ENCODE measurements at regions not wholly inside any gene's neighbourhood (a gene's known extent, or its start where the extent isn't known, plus 50 kb on each side); places are given as distances from the start of the nearest gene placed in this dataset.

DNA sequence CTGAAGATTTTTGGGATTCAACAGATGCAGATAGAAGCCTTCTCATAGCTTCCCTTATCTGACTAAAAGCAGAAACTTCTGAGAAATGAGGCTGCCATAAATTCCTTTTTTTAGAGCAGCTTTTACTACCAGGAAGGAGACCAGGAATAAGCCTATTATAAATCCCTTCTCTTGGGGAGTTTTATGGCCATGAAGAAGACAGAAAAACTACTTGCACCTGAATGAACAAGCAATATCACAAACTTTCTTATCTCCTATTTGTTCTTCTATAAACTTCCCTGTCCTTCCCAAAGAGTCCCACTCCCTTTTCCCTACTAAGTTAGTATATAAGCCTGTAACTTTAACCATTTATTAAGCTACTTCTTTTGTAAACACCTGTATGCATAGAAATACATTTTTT, 603.1 kb downstream of the NSUN3 start:
- H3K36me3 Mint-ChIP-seq, result no peaks in the 10 kb centered on the region
- ChIA-PET POLR2A (no interaction called here), CTCF (no interaction called here)
- H3K27ac Mint-ChIP-seq, result no peak overlapping the region
- no peaks in the 10 kb centered on the region for H3K27me3 Mint-ChIP-seq
- H3K9me3 Mint-ChIP-seq, result peaks cover 2% of the 10 kb centered on the region
- H3K4me1 Mint-ChIP-seq (ENCODE audit: low read depth), result no peaks in the 10 kb centered on the region
- intact Hi-C loops (cut with micrococcal nuclease), result no loop called here
- H3K4me3 Mint-ChIP-seq, result no peak overlapping the region
- DNase-seq, result no peak

DNA sequence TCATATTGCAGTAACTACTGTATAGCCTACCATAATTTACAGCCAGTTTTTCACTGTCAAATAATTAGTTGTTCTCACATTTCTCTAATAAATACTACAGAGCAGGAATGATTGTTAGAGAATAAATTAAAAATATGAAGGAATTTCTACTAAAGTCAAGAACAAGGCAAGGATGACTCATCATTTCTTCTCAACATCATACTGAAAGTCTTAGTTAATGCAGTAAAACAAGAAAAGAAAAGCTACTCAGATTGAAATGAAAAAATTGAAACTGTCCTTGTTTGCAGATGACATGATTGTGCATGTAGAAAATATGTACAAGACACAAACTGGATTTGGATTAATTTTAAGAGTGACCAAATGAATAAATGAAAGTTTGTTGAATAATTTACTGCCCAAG, 608.2 kb downstream of the NSUN3 start:
- intact Hi-C loops (cut with micrococcal nuclease), result no loop called here
- Mint-ChIP-seq H3K36me3 (no peaks in the 10 kb centered on the region), H3K9me3 (peaks cover 2% of the 10 kb centered on the region), H3K4me1 (ENCODE audit: low read depth) (no peaks in the 10 kb centered on the region), H3K27me3 (no peaks in the 10 kb centered on the region), H3K27ac (no peak overlapping the region), H3K4me3 (no peak overlapping the region)
- CTCF ChIA-PET, result no interaction called here
- POLR2A ChIA-PET, result no interaction called here
- no peak for DNase-seq

DNA sequence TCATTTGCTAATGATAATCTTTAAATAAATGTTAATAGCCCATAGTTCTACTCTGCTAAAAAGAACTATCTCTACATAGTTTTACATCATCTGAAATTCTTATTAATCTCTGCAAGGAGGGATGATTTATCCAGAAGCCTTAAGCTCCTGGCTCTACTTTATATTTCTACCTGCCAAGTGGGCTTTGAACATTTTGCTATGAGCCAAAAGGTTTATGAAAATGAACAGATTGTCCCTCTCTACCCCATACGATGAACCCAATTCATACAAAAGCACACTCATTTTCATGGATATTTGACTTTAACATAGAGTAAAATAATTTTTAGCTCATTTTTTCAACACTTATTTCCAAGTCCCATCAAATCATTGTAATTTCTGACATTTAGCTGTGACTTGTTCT, 611.0 kb downstream of the NSUN3 start:
- intact Hi-C loops (cut with micrococcal nuclease), result no loop called here
- no peaks in the 10 kb centered on the region for H3K36me3 Mint-ChIP-seq
- H3K27me3 Mint-ChIP-seq, result no peaks in the 10 kb centered on the region
- H3K4me3 Mint-ChIP-seq, result no peak overlapping the region
- POLR2A ChIA-PET, result no interaction called here
- no peak for DNase-seq
- H3K27ac Mint-ChIP-seq, result no peak overlapping the region
- H3K9me3 Mint-ChIP-seq, result peaks cover 13% of the 10 kb centered on the region
- H3K4me1 Mint-ChIP-seq (ENCODE audit: low read depth), result no peaks in the 10 kb centered on the region
- CTCF ChIA-PET, result no interaction called here

GRCh38 chr3:94686208-94686607, 623.3 kb downstream of the NSUN3 start:
- ChIA-PET POLR2A (no interaction called here), CTCF (no interaction called here)
- Mint-ChIP-seq H3K9me3 (peaks cover 14% of the 10 kb centered on the region), H3K36me3 (no peaks in the 10 kb centered on the region), H3K27ac (no peak overlapping the region), H3K4me1 (ENCODE audit: low read depth) (no peaks in the 10 kb centered on the region), H3K27me3 (no peaks in the 10 kb centered on the region), H3K4me3 (no peak overlapping the region)
- intact Hi-C loops (cut with micrococcal nuclease), result no loop called here
- DNase-seq, result no peak

GRCh38 chr3:94693997-94694640, 631.3 kb downstream of the NSUN3 start:
- intact Hi-C loops (cut with micrococcal nuclease), result no loop called here

DNA sequence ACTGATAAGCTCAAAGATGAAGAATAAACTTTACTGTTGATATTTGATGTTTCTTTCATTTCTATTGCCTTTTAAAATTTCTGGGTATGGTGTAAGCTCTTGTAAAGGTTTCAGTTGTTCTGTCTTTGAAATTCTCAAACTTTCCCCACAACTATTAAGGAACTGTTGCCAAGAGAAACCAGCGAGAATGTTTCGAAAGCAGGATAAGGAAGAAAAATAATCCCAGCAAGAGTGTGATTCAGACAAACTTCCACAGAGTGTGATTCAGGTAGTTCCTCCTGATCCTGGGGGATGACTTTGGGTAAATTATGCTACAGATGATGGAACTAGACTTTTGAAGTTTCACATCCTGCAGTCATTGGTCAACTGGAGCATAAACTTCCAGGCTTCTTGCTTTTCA, 632.0 kb downstream of the NSUN3 start:
- H3K9me3 Mint-ChIP-seq, result peaks cover 11% of the 10 kb centered on the region
- no peak overlapping the region for H3K4me3 Mint-ChIP-seq
- no peak overlapping the region for H3K27ac Mint-ChIP-seq
- no peaks in the 10 kb centered on the region for H3K27me3 Mint-ChIP-seq
- no peaks in the 10 kb centered on the region for H3K4me1 Mint-ChIP-seq (ENCODE audit: low read depth)
- intact Hi-C loops (cut with micrococcal nuclease), result no loop called here
- no peak for DNase-seq
- POLR2A ChIA-PET, result no interaction called here
- CTCF ChIA-PET, result no interaction called here
- H3K36me3 Mint-ChIP-seq, result no peaks in the 10 kb centered on the region

More at GRCh38 chr3:94693997-94694640, 631.3 kb downstream of the NSUN3 start:
- no peak for DNase-seq
- ChIA-PET POLR2A (no interaction called here), CTCF (no interaction called here)
- Mint-ChIP-seq H3K4me3 (no peak overlapping the region), H3K36me3 (no peaks in the 10 kb centered on the region), H3K27ac (no peak overlapping the region), H3K4me1 (ENCODE audit: low read depth) (no peaks in the 10 kb centered on the region), H3K9me3 (peaks cover 11% of the 10 kb centered on the region), H3K27me3 (no peaks in the 10 kb centered on the region)

- intact Hi-C loops (cut with micrococcal nuclease), result no loop called here
- H3K27me3 Mint-ChIP-seq, result no peaks in the 10 kb centered on the region
Observed at GRCh38 chr3:94704467-94704866, 641.6 kb downstream of the NSUN3 start.

DNA sequence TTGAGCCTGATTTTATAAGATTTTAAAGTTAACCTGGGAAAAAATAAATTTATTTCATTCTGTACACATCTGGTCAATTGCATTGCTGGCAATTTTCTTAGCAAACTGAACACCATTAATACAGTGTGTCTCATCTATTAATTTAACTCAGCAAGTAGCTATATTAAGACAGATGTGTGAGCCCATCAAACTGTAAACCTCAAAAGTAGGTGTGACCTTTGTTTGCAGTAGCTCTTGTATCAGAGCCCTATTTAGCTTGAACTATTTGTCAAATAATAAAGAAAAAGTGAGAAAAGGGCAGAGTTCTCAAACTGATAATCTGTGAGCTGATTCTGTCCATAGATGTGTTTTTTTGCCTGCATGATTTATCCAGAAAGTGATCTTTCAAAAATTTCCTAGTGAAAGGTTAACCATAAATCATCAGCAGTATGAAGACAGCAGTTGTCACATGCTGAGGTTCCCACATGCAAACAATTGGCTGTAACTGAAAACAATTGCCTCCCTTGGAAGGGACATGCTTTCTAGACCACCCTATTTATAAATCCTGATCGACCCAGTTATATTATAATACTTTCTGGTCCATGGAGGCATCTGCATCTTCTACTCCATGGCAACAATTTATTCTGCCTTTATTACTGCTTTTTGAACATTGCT, 646.5 kb downstream of the NSUN3 start:
- no peak overlapping the region for H3K27ac Mint-ChIP-seq
- intact Hi-C loops (cut with micrococcal nuclease), result no loop called here
- no peaks in the 10 kb centered on the region for H3K27me3 Mint-ChIP-seq
- peaks cover 6% of the 10 kb centered on the region for H3K9me3 Mint-ChIP-seq
- ChIA-PET CTCF (interaction anchor here (0.7 kb wide), 1 partner anchor 10 kb away, joined by 4 read pairs; no protein-coding TSS in a partner anchor), POLR2A (no interaction called here)
- H3K4me1 Mint-ChIP-seq (ENCODE audit: low read depth), result no peaks in the 10 kb centered on the region
- DNase-seq, result no peak
- H3K4me3 Mint-ChIP-seq, result no peak overlapping the region
- H3K36me3 Mint-ChIP-seq, result no peaks in the 10 kb centered on the region

More at GRCh38 chr3:94704467-94704866, 641.6 kb downstream of the NSUN3 start:
- no peak overlapping the region for H3K4me3 Mint-ChIP-seq
- H3K27ac Mint-ChIP-seq, result no peak overlapping the region
- no peak for DNase-seq
- no peaks in the 10 kb centered on the region for H3K36me3 Mint-ChIP-seq
- POLR2A ChIA-PET, result no interaction called here
- H3K4me1 Mint-ChIP-seq (ENCODE audit: low read depth), result no peaks in the 10 kb centered on the region
- peaks cover 3% of the 10 kb centered on the region for H3K9me3 Mint-ChIP-seq
- CTCF ChIA-PET, result no interaction called here

- Mint-ChIP-seq H3K27ac (no peak overlapping the region), H3K4me1 (ENCODE audit: low read depth) (no peaks in the 10 kb centered on the region), H3K36me3 (no peaks in the 10 kb centered on the region), H3K4me3 (no peak overlapping the region), H3K9me3 (peaks cover 9% of the 10 kb centered on the region), H3K27me3 (no peaks in the 10 kb centered on the region)
- CTCF ChIA-PET, result no interaction called here
- intact Hi-C loops (cut with micrococcal nuclease), result no loop called here
- DNase-seq, result no peak
- POLR2A ChIA-PET, result no interaction called here
Observed at GRCh38 chr3:94714194-94714593, 651.3 kb downstream of the NSUN3 start.

DNA sequence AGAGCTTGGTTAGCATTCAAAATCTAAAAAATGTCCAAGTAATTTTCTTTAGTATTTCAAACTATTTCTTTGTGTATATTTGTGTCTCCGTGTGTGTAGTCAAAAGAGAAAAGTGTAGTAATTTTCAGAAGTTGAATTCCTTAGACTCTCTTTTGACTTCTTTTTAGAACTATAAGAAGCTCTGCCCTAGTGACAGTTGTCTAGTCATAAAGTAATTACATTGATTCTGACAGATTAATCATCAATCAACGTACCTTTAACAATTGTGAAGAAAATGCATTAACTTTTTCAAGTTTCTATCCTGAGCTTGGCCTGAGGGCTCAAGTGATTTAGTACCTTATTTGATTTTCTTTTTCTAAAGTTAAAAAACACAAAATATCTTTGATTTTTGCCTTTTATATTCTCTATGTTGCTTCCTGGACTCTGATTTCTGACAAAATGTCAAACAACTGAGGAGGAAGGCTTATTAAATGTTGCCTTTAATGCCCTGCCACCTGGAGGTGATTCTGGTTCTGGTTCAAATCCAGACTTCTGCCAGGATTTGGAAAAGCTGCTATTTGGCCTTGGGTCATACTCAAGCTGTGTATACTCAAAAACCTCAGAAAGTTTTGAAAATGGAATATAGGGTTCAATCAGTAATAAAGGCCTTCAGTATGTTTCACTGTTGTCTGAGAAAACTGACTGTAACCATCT, 653.6 kb downstream of the NSUN3 start:
- DNase-seq, result no peak
- Mint-ChIP-seq H3K27ac (no peak overlapping the region), H3K9me3 (peaks cover 9% of the 10 kb centered on the region), H3K4me3 (no peak overlapping the region), H3K36me3 (no peaks in the 10 kb centered on the region), H3K4me1 (ENCODE audit: low read depth) (no peaks in the 10 kb centered on the region), H3K27me3 (no peaks in the 10 kb centered on the region)
- ChIA-PET CTCF (no interaction called here), POLR2A (no interaction called here)
- intact Hi-C loops (cut with micrococcal nuclease), result no loop called here

GRCh38 chr3:94734206-94734605, 671.3 kb downstream of the NSUN3 start:
- Mint-ChIP-seq H3K27ac (no peak overlapping the region), H3K4me3 (no peak overlapping the region), H3K36me3 (no peaks in the 10 kb centered on the region), H3K4me1 (ENCODE audit: low read depth) (no peaks in the 10 kb centered on the region), H3K27me3 (no peaks in the 10 kb centered on the region), H3K9me3 (no peaks in the 10 kb centered on the region)
- ChIA-PET CTCF (no interaction called here), POLR2A (no interaction called here)
- DNase-seq, result no peak
- intact Hi-C loops (cut with micrococcal nuclease), result no loop called here

GRCh38 chr3:94735354-94735753, 672.5 kb downstream of the NSUN3 start:
- no peak for DNase-seq
- intact Hi-C loops (cut with micrococcal nuclease), result no loop called here
- no peaks in the 10 kb centered on the region for H3K9me3 Mint-ChIP-seq
- H3K4me1 Mint-ChIP-seq (ENCODE audit: low read depth), result no peaks in the 10 kb centered on the region
- H3K27ac Mint-ChIP-seq, result no peak overlapping the region
- POLR2A ChIA-PET, result no interaction called here
- no peaks in the 10 kb centered on the region for H3K36me3 Mint-ChIP-seq
- CTCF ChIA-PET, result no interaction called here
- H3K4me3 Mint-ChIP-seq, result no peak overlapping the region
- no peaks in the 10 kb centered on the region for H3K27me3 Mint-ChIP-seq

GRCh38 chr3:94737116-94737515, 674.3 kb downstream of the NSUN3 start:
- peaks cover 2% of the 10 kb centered on the region for H3K9me3 Mint-ChIP-seq
- ChIA-PET CTCF (no interaction called here), POLR2A (no interaction called here)
- no peaks in the 10 kb centered on the region for H3K36me3 Mint-ChIP-seq
- DNase-seq, result no peak
- no peaks in the 10 kb centered on the region for H3K27me3 Mint-ChIP-seq
- no peak overlapping the region for H3K27ac Mint-ChIP-seq
- no peaks in the 10 kb centered on the region for H3K4me1 Mint-ChIP-seq (ENCODE audit: low read depth)
- no peak overlapping the region for H3K4me3 Mint-ChIP-seq
- intact Hi-C loops (cut with micrococcal nuclease), result no loop called here
